ENCODE measurements at regions not wholly inside any gene's neighbourhood (a gene's known extent, or its start where the extent isn't known, plus 50 kb on each side); places are given as distances from the start of the nearest gene placed in this dataset.
A peak's percentile ranks its signal among the peaks of the same experiment; 100 is the strongest.

DNA sequence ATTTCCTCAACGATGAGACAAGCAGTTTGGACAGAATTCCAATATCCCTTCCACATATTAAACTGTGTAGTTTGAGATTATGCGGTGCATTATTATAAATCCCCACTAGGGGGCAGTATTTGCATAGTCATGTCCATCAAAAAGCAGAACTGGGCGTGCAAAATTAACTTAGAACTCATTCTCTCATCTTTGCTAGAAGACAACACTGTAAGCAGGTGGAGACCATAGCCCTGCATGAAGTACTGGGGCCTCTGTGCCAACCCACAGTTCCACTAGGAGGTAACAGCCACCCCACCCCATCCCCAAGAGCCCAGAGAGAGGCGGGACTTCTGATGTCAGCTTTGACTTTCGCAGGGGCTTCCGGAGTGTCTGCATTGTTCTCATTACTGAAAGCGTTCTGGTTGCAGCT lies 106.6 kb upstream of the TMC3 start:
- peak; percentile 55 for DNase-seq (ENCODE audit: low spot score)

DNA sequence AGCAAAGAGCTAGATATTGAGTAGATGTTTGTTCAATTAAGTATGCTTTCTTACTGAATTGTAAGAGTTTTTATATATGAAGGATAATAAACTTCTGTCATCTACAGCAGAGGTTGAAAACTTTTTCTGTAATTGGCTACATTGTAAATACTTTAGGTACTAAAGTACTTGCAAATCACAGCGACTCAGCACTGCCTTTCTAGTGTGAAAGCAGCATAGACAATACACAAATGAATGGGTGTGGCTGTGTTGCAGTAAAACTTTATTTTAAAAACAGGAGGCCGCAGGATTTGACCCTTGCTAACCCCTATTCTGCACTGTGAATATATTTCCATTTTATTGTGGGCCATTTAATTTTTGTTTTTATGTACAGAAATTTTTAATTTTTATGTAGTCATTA lies 104.3 kb upstream of the TMC3 start:
- no peak for DNase-seq (ENCODE audit: low spot score)

DNA sequence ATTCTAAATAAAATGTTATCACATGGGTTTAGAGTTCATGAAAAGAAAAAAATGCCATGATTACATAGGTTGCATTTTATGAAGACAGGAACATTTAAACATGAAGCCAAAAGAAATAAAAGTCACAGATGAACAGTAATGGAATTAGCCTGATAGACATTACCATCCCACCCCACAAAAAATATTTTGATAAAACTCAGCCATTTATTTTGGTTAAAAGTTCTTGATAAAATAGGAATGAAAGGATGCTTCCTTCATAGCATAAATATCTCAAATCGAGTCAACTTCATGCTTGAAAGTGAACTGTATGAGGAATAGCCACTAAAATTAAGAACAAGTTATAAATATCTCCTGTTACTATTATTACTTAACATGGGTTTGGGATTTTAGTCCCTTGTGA lies 101.9 kb upstream of the TMC3 start:
- no peak for DNase-seq (ENCODE audit: low spot score)

DNA sequence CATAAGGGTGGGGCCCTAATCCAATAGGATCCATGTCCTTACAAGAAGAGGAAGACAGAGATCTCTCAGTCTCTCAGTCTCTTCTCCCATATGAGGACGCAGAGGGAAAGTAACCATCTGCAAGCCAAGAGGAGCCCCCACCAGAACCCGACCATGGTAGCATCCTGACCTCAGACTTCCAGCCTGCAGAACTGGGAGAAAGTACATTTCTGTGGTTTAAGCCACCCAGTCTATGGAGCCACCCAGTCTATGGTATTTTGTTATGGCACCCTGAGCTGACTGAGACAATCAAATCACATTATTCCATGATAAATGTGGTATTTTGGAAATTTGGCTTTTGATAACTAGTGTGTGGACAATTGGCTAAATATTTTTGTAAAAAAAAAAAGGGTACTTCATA lies 101.5 kb upstream of the TMC3 start:
- no peak for DNase-seq (ENCODE audit: low spot score)

DNA sequence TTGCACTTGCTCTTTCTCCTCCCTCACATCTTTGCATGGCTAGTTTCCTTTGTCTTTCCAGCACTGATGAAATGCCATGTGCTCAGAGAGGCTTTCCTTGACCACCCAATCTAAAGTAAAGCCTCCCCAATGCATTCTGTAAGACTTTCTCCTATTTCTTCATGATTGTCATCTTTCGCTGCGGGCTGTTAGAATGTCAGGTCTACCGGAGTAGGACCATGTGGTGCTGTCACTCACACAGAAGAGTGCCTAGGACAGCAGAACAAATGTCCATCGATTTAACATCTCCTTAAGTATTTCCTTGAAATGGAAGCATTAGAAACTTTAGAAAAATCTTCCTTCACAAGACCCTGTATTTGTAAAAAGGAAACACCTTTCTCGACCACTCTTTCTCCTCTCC lies 99.9 kb upstream of the TMC3 start:
- no peak for DNase-seq (ENCODE audit: low spot score)

DNA sequence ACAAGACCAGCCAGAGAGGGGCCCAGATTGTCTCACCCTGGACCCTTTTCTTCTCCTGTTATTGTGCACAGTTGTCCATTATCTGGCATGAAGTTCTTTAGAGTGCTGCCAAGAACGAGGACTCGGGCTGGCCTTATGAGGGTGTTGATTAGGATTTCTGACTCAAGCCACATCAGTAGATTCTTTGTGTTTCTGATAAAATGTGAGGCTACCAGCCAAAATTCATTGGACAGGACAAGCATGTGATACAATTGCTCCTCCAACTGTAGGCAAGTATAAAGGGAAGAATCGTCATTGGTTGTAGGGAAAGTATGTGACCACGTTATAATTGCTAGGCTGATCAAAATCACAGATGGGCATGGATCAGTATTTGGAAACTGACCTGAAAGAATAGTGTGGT lies 99.2 kb upstream of the TMC3 start:
- DNase-seq (ENCODE audit: low spot score) = no peak

DNA sequence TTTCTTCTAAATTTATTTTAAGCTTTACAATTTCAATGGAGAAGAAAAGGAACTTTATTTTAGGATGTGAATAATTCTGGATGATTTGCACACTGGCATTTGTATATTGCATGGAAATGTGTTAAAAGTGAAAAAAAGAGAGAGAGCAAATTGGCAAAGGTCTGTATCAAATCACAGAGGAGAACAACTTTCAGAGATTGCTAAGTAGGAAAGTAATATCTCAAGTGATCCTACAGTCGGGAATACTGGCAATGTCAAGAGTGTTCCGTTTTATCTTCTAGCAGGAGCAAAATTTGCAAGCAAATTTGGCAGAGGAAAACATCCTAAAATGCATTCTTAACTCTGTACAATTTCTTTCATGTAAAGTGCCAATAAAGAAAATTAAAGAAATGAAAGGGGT lies 97.1 kb upstream of the TMC3 start:
- no peak for DNase-seq (ENCODE audit: low spot score)

DNA sequence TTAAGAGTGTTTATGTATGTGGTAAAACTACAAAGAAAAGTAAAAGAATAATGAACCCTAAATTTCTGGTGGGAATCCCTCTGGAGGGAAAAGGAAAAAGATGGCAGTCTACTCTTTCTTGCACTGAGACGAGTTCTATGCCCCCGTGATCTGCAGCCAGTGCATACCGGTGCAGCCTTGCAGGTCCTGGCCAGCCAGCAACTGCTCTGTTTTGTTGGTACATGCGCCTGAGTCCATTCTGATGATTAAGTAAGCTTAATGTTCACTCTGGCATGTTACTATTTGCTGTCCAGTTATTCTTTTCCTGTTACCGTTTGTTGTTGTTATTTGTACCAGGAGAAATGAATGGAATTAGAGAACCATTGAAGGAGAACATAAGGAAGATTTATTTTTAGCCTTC lies 95.1 kb upstream of the TMC3 start:
- no peak for DNase-seq (ENCODE audit: low spot score)

DNA sequence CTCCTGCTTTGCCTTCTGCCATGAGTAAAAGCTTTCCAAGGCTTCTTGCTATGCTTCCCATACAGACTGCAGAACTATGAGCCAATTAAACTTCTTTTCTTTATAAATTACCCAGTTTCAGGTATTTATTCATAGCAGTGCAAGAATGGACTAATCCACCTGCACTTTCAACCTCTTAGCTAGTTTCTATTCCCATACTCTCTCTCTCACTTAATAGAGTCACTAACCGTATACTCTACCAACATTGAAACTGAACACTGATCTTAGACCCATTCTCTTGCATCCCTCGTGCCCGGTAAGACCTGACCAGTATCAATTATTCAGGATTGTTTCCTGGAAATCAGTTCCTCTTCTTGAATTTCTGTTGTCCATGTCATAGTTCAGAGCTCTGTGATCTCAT lies 92.7 kb upstream of the TMC3 start:
- no peak for DNase-seq (ENCODE audit: low spot score)

DNA sequence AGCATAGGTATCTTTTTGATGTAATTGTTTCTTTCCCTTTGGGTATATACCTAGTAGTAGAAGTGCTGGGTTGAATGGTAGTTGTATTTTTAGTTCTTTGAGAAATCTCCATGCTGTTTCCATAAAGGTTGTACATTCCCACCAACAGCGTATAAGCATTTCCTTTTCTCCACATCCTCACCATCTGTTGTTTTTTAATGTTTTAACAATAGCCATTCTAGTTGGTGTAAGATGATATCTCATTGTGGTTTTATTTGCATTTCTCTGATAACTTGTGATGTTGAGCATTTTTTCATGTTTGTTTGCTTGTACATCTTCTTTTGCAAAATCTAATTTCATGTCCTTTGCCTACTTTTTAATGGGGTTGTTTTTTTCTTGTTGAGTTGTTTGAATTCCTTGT lies 80.0 kb upstream of the TMC3 start:
- DNase-seq (ENCODE audit: low spot score) = no peak

DNA sequence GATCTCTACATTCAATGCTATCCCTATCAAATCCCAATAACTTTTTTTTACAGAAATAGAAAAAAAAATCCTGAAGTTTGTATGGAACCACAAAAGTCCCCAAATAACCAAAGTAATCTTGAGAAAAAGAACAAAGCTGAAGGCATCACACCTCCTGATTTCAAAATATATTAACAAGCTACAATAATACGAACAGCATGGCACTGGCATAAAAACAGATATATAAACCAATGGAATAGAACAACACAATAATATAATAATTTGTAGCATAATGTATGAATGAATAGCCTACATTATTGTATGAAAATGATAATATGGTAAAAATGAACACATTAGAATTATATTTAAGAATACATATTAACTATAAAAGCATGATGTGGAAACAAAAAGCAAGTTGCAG lies 76.7 kb upstream of the TMC3 start:
- DNase-seq (ENCODE audit: low spot score) = no peak

DNA sequence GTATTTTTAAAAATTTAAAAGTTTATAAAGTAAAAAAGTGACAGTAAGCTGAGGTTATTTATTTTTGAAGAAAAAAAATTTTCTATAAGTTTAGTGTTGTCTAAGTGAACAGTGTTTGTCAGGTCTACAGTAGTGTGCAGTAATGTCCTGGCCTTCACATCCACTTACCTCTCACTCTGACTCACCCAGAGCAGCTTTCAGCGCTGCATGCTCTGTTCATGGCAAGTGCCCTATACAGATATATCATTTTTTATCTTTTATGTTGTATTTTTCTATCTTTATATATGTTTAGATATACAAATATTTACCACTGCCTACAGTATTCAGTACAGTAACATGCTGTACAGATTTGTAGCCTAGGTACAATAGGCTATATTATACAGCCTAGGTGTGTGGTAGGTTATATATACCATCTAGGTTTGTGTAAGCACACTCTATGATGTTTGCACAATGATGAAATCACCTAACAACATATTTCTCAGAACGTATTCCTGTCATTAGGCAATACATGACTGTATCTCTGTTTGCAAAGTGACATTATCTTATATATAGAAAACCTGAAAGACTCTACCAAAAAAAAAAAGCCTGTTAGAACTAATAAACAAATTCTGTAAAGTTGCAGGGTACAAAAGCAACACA lies 75.9 kb upstream of the TMC3 start:
- DNase-seq (ENCODE audit: low spot score) = no peak

DNA sequence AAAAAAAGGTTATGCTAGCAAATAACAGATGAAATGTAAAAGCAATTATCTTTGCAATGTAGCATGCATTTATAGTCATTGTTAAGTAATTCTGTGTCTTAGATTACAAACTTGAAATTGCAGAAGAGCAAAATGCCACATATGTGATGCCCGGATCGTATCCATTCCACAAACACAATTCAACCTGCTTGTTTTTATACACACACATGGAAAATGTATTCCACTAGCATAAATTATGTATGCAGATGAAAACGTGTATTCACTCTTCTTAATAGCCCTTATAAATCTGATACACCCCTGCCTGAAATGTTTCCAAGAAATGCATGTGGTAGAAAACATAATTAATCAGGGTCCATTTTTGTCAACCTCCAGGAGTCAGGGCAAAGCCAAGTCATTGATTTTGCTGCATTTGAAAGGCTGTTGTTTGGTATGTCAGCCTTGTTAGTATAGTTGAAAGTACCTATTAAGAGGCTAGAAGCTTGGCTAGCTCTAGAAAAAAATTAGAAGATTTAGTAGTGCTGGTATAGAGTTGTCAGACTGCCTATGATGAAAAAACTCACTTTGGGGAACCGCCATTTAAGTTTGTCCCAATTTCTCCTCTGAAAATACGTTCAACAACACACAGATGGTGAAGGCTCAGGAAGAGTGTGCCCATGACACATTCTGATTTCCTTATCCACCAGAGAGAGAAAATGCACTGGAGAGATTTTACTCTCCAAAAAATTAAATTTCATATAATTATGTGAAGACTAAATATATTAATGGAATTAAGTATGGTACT lies 69.2 kb upstream of the TMC3 start:
- no peak for DNase-seq (ENCODE audit: low spot score)

DNA sequence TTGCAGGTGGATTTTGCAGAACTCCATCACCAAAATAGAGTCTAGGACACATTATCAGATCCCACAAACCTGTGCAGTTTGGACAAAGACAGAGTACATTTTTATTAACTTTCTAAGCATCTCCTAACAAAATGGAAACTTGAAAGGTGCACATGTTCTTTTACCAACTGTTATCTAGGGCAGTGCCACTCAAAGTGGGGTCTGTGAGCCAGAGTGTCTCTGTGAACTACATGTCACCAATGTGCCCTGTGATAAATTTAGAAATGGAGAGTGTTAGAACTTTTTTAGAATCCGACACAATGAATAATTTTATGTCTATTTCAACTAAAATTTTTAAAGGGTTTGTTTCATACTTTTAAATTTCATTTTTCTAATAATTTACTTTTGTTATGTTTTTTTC lies 68.4 kb upstream of the TMC3 start:
- DNase-seq (ENCODE audit: low spot score) = no peak

DNA sequence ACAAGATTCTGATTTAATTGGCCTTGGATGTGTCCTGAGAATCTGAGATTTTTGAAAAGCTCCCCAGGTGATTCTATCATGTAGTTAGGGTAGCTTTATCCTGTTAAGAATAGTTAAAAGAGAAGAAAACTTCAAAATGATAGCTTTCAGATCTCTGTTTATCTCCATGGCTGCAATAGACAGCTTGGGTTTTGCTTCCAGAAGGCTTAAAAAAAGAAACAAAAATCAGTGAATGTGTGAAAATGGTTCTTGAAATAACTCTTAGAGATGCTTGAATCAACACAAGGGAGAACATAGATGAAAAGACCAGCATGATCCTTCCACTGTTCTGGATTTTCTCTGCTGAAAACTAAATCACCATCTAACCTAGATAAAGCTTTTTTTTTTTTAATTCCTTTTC lies 60.8 kb upstream of the TMC3 start:
- DNase-seq (ENCODE audit: low spot score) = no peak

DNA sequence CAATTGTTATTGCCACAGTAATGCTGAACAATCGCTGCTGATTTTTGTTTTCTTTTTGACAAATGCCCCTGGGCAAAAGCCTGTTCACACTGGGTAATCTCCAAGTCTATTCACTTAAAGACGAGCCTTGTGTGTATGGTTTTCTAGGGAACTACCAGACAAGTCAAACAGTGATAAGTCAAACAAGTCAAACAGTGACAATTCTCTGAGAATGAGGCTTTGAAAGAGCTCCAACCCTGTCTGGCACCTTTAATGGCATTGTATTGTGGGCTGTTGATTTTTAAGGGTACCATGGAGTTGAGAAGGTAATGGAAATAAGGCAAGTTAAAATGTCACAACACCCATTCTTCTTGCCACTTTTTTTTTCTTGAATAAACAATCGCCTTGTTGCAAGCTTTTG lies 59.4 kb upstream of the TMC3 start:
- DNase-seq (ENCODE audit: low spot score) = no peak

DNA sequence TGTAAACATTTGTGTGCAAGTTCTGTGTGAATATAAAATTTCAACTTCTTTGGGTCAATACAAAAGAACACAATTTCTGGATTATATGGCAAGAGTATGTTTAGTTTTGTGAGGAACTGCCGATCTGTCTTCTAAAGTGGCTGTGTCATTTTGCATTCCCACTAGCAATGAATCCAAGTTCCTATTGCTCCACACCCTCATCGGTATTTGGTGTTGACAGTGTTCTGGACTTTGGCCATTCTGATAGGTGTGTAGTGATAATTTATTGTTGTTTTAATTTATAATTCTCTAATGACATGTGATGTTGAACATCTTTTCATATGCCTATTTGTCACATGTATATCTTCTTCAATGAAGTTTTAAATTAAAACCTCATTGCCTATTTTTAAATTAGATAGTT lies 58.2 kb upstream of the TMC3 start:
- DNase-seq (ENCODE audit: low spot score) = no peak

DNA sequence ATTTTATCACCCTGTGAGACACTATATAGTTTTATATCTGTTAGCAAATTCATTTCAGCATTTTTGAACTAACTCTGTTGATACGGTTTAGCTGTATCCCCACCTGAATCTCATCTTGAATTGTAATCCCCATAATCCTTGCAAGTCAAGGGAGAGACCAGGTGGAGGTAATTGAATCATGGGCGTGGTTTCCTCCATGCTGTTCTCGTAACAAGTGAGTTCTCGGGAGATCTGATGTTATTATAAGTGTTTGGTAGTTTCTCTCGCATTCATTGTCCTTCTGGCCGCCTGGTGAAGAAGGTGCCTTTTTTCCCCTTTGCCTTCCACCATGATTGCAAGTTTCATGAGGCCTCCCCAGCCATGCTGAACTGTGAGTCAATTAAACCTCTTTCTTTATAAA lies 53.2 kb upstream of the TMC3 start:
- no peak for DNase-seq (ENCODE audit: low spot score)

DNA sequence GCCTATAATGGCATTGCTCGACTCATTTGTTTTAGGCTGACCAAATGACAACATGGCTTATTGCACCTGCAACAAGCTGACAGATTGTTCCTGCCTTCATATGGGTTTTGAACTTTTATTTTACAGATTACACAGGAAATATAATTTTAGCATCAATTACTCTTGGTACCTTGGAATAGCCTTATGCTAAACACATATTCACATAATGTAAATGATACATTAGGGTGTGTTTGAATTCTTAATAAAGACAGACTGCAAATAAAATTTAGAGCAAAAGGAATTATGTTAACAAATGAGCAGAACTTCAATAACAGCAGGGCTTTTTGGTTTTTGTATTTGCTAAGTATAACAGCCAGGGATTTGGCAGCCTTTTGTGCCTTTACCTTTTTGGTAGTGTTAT lies 51.9 kb upstream of the TMC3 start:
- no peak for DNase-seq (ENCODE audit: low spot score)

Data from LoVo (cell line).